OCI-M1 (cell line): ENCODE measurements at regions not wholly inside any gene's neighbourhood (a gene's known extent, or its start where the extent isn't known, plus 50 kb on each side); places are given as distances from the start of the nearest gene placed in this dataset.
"Not testable (repeated sequence)": the region's sequence is repeated elsewhere in the genome, so short reads cannot be mapped to it uniquely, and the experiment has no call there.

Experiments
- DNase-seq: peaks from one replicate; lab custom pipeline; 2025; lab: John Stamatoyannopoulos, UW

- no peak for DNase-seq
Observed at GRCh38 chr2:83155826-83156225, 1303.3 kb downstream of the SUCLG1 start.

- no peak for DNase-seq
Observed at GRCh38 chr2:83143946-83144345, 1315.1 kb downstream of the SUCLG1 start.

- DNase-seq, result no peak
Observed at GRCh38 chr2:83142934-83143333, 1316.1 kb downstream of the SUCLG1 start.

- no peak for DNase-seq
Observed at GRCh38 chr2:83115606-83116005, 1343.5 kb downstream of the SUCLG1 start.

- no peak for DNase-seq
Observed at GRCh38 chr2:83115155-83115554, 1343.9 kb downstream of the SUCLG1 start.

- no peak for DNase-seq
Observed at GRCh38 chr2:83113953-83114352, 1345.1 kb downstream of the SUCLG1 start.

- peak; percentile 6 for DNase-seq
Observed at GRCh38 chr2:83112858-83113257, 1346.2 kb downstream of the SUCLG1 start.

- DNase-seq, result no peak
Observed at GRCh38 chr2:83109284-83109683, 1349.8 kb downstream of the SUCLG1 start.

GRCh38 chr2:83106853-83107252, 1352.2 kb downstream of the SUCLG1 start:
- no peak for DNase-seq

GRCh38 chr2:83104202-83104601, 1354.9 kb downstream of the SUCLG1 start:
- DNase-seq, result no peak

GRCh38 chr2:83103613-83104012, 1355.5 kb downstream of the SUCLG1 start:
- DNase-seq, result no peak

- not testable (repeated sequence) for DNase-seq
Observed at GRCh38 chr2:83089051-83089450, 1370.0 kb downstream of the SUCLG1 start.

- no peak for DNase-seq
Observed at GRCh38 chr2:83085869-83086268, 1373.2 kb downstream of the SUCLG1 start.

- DNase-seq, result peak; percentile 68
Observed at GRCh38 chr2:83081826-83082690, 1377.0 kb downstream of the SUCLG1 start.

GRCh38 chr2:83079007-83079406, 1380.1 kb downstream of the SUCLG1 start:
- DNase-seq, result no peak

- no peak for DNase-seq
Observed at GRCh38 chr2:83072767-83073166, 1386.3 kb downstream of the SUCLG1 start.

GRCh38 chr2:83071914-83072313, 1387.2 kb downstream of the SUCLG1 start:
- DNase-seq, result peak; percentile 1

GRCh38 chr2:83071352-83071751, 1387.7 kb downstream of the SUCLG1 start:
- DNase-seq, result no peak

GRCh38 chr2:83069724-83070123, 1389.4 kb downstream of the SUCLG1 start:
- peak; percentile 79 for DNase-seq

- DNase-seq, result no peak
Observed at GRCh38 chr2:83068714-83069113, 1390.4 kb downstream of the SUCLG1 start.

GRCh38 chr2:83067947-83068346, 1391.1 kb downstream of the SUCLG1 start:
- no peak for DNase-seq

GRCh38 chr2:83063933-83064332, 1395.1 kb downstream of the SUCLG1 start:
- no peak for DNase-seq

GRCh38 chr2:83063511-83063910, 1395.6 kb downstream of the SUCLG1 start:
- no peak for DNase-seq

GRCh38 chr2:83058683-83059082, 1400.4 kb downstream of the SUCLG1 start:
- peak; percentile 23 for DNase-seq
